ENCODE measurements at regions not wholly inside any gene's neighbourhood (a gene's known extent, or its start where the extent isn't known, plus 50 kb on each side); places are given as distances from the start of the nearest gene placed in this dataset.
"Not testable (repeated sequence)": the region's sequence is repeated elsewhere in the genome, so short reads cannot be mapped to it uniquely, and the experiment has no call there.

GRCh38 chr2:83364264-83364663 is 1094.8 kb downstream of the SUCLG1 start:
- no peak for DNase-seq

DNA sequence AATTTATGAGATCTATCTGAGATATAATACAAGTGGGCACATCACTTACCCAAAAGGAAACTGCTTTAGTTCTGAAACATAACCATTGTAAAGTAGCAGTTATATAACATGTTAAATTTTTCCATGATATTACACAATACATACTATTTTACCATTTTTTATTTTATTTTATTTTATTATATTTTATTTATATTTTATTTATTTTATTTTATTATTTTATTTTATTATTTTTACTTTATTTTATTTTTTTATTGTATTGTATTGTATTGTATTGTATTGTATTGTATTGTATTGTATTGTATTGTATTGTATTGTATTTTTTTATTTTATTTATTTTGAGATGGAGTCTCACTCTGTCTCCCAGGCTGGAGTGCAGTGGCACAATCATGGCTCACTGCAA is 1095.9 kb downstream of the SUCLG1 start:
- DNase-seq = not testable (repeated sequence)

GRCh38 chr2:83359336-83359735 is 1099.7 kb downstream of the SUCLG1 start:
- no peak for DNase-seq

- DNase-seq = peak in 1 of 4 experiments; percentile 0
Observed at GRCh38 chr2:83342860-83343329, 1116.2 kb downstream of the SUCLG1 start.

DNA sequence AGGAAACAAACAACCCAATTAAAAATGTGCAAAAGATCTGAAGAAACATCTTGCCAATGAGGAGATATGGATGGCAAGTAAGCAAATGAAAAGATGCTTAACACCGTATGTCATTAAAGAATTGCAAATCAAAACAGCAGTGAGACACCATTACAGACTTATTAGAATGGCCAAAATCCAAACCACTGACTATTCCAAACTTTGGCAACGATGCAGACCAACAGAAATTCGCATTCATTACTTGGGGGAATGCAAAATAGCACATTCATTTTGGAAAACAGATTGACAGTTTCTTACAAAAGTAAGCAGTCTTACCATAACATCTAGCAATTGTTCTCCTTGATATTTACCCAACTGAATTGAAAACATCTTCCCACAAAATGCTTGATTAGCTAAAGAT is 1118.7 kb downstream of the SUCLG1 start:
- peak in 2 of 4 experiments; percentile 1 to 2 for DNase-seq

- DNase-seq = not testable (repeated sequence)
Observed at GRCh38 chr2:83339942-83340341, 1119.1 kb downstream of the SUCLG1 start.

- DNase-seq = no peak
Observed at GRCh38 chr2:83331810-83332209, 1127.3 kb downstream of the SUCLG1 start.

DNA sequence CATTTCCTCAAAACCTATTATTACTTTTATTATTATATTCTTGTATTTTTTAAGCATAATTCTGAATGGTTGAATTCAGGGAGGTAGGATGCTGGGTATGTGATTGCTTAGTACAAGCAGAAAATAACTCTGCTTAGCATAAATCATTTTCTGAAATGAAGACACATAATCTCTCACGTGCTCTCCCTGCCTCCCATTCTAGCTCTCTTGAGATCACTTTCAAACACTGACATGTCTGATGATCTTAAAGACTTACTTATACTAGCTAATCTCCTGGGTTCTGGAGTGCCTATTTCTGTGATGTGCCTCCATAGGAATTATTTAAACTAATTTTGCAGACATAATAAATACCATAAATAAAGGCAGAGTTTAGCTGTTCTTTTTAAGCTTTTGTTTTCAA is 1136.0 kb downstream of the SUCLG1 start:
- DNase-seq = no peak

DNA sequence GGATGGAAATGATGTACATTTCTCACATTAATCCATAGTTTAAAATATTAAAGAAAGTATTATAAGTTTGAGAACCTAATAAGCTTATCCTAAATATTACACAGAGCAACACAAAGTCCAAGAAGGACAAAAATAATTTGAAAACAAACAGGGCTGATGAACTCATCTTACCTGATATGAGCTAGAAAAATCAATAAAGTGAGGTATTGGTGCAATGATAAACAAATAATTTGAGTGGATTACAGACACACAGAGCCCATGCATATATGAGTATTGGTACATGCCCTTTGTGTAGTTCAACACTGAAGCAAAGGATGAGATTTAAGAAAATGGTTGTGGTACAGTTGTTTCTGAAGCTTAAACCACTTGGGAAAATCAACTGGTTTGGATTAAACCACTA is 1139.0 kb downstream of the SUCLG1 start:
- DNase-seq = no peak

GRCh38 chr2:83305758-83306378 is 1153.2 kb downstream of the SUCLG1 start:
- DNase-seq = no peak

- no peak for DNase-seq
Observed at GRCh38 chr2:83291083-83291482, 1168.0 kb downstream of the SUCLG1 start.

GRCh38 chr2:83282841-83283240 is 1176.2 kb downstream of the SUCLG1 start:
- DNase-seq = no peak

GRCh38 chr2:83282043-83282795 is 1176.9 kb downstream of the SUCLG1 start:
- no peak for DNase-seq

GRCh38 chr2:83280391-83280790 is 1178.7 kb downstream of the SUCLG1 start:
- DNase-seq = no peak

DNA sequence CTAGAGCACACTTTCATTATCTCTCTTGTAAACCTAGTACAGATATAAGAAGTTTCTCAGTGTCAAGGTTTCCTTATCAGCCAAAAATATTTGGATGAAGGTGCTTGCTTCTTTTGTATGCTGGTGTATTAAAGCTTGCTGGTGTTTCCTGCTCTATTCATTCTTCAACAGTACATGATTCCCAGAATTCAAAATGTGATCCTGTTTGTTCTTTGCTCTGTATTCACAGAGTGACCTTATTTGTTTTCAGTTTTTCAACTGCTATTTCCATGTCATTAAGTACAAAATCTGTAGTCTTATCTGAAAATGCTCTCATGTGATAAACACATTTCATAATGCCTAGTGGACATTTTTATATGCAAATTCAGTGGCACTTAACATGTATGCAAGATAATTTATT is 1185.8 kb downstream of the SUCLG1 start:
- DNase-seq = no peak

- no peak for DNase-seq
Observed at GRCh38 chr2:83261591-83262136, 1197.4 kb downstream of the SUCLG1 start.

DNA sequence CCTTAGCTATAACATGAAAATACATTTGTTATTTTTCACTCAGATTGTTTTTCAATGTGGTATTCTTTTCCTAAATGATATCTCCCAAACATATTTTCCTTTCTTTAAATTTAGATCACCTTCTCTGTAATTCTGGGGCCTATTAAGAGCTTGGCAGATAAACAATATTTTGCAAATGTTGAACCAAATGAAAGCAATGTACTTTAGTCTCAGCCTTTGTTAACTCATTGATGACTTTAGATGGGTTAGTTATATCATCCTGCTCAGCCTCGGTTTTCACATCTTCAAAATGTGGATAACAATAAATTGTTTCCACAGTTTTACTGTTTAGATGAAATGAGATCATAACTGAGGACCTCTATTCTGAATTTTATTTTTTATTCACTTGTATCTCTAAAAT is 1205.2 kb downstream of the SUCLG1 start:
- no peak for DNase-seq

DNA sequence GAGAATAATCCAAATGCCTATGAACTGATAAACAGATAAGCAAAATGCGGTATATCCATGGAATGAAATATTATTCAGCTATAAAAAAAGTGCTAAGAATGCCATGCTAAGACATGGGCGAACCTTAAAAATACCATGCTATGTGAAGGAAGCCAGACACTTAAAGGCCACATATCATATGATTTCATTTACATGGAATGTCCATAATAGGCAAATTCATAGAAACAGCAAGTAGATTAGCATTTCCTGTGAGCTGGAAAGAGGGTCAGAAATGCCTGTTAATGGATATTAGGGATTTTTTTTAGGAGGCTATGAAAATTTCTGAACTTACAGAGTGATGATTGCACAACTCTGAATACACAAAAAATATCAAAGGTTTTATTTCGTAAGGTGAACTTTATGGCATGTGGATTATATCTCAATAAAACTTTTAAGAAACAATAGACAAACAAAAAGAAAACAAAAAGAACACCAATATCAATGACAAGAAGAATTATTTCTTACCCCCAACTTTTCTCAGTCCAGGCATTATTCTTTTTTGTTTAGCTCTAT is 1207.7 kb downstream of the SUCLG1 start:
- no peak for DNase-seq

- DNase-seq = not testable (repeated sequence)
Observed at GRCh38 chr2:83245806-83246537, 1213.1 kb downstream of the SUCLG1 start.

DNA sequence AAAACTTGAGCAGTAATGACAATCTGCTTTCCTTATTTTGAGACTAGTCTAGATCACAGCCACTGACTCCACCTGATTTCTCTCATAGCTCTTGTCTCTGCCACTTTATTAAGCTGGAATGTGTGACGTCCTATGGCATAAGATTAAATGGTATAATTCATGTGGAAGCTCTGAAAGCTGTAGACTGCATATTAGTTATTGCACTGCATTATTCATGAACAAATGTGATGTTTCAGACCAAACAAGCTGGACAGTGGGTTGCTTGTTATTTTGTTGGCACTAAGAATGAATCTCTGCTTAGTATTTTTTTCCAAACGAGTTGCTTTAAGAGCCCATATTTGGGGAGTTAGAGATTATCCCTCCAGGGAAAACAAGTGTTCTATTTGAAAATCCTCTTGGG is 1218.5 kb downstream of the SUCLG1 start:
- DNase-seq = no peak

- no peak for DNase-seq
Observed at GRCh38 chr2:83238111-83238510, 1221.0 kb downstream of the SUCLG1 start.

- DNase-seq = no peak
Observed at GRCh38 chr2:83234246-83234645, 1224.8 kb downstream of the SUCLG1 start.

- no peak for DNase-seq
Observed at GRCh38 chr2:83233781-83234180, 1225.3 kb downstream of the SUCLG1 start.
